GM10248 (cell line): ENCODE measurements at regions not wholly inside any gene's neighbourhood (a gene's known extent, or its start where the extent isn't known, plus 50 kb on each side); places are given as distances from the start of the nearest gene placed in this dataset.

Experiments used
- CTCF ChIA-PET: fragments of 300-600 bp; sonication (Branson Sonifier 250); formaldehyde crosslinking; extraction: SDS; loops from one replicate; lab custom pipeline; 2021; ENCODE audit warnings: antibody characterized with exemption; lab: Yijun Ruan, JAX
- POLR2A ChIA-PET: fragments of 350-650 bp; sonication (Branson Sonifier 250); formaldehyde crosslinking; extraction: SDS; loops from one replicate; lab custom pipeline; 2020; ENCODE audit warnings: antibody characterized with exemption; lab: Yijun Ruan, JAX
- DNase-seq: peaks from one replicate; pipeline ENCODE4 v3.0.0; 2012; ENCODE audit errors: extremely low spot score
- CTCF ChIP-seq: IDR thresholded peaks from 2 replicates; pipeline ENCODE4 v1.5.1; 2012; ENCODE audit warnings: mild to moderate bottlenecking, low read depth; ENCODE audit errors: extremely low read depth, missing control alignments, control extremely low read depth

- no peak for TF ChIP-seq CTCF
- CTCF ChIA-PET: no interaction called here
- POLR2A ChIA-PET: no interaction called here
- no peak for DNase-seq
Observed at GRCh38 chr1:187894349-187894748, 1065.6 kb downstream of the PLA2G4A start.

GRCh38 chr1:187903223-187903622 lies 1074.5 kb downstream of the PLA2G4A start:
- no peak for DNase-seq
- CTCF ChIA-PET: interaction anchor here (0.7 kb wide), 1 partner anchor 25 kb away, joined by 3 read pairs; no protein-coding TSS in a partner anchor
- POLR2A ChIA-PET: no interaction called here
- no peak for TF ChIP-seq CTCF

- no peak for TF ChIP-seq CTCF
Observed at GRCh38 chr1:187909382-187909781, 1080.6 kb downstream of the PLA2G4A start.

GRCh38 chr1:187911820-187912219 lies 1083.1 kb downstream of the PLA2G4A start:
- DNase-seq: no peak
- POLR2A ChIA-PET: no interaction called here
- TF ChIP-seq CTCF: no peak
- CTCF ChIA-PET: interaction anchor here (0.9 to 1.3 kb wide), 2 partner anchors 12 to 16 kb away, joined by 3 read pairs; no protein-coding TSS in a partner anchor

More at GRCh38 chr1:187909382-187909781, 1080.6 kb downstream of the PLA2G4A start:
- DNase-seq: no peak
- POLR2A ChIA-PET: no interaction called here
- CTCF ChIA-PET: no interaction called here

GRCh38 chr1:187920976-187921375 lies 1092.2 kb downstream of the PLA2G4A start:
- POLR2A ChIA-PET: no interaction called here

GRCh38 chr1:187921426-187921825 lies 1092.7 kb downstream of the PLA2G4A start:
- no peak for TF ChIP-seq CTCF
- ChIA-PET POLR2A (no interaction called here), CTCF (interaction anchor here (1.6 kb wide), 1 partner anchor 40 kb away, joined by 4 read pairs; no protein-coding TSS in a partner anchor)
- DNase-seq: no peak

More at GRCh38 chr1:187920976-187921375, 1092.2 kb downstream of the PLA2G4A start:
- CTCF ChIA-PET: interaction anchor here (1.6 kb wide), 1 partner anchor 41 kb away, joined by 4 read pairs; no protein-coding TSS in a partner anchor
- DNase-seq: no peak
- TF ChIP-seq CTCF: no peak
